ENCODE measurements at regions not wholly inside any gene's neighbourhood (a gene's known extent, or its start where the extent isn't known, plus 50 kb on each side); places are given as distances from the start of the nearest gene placed in this dataset.

DNA sequence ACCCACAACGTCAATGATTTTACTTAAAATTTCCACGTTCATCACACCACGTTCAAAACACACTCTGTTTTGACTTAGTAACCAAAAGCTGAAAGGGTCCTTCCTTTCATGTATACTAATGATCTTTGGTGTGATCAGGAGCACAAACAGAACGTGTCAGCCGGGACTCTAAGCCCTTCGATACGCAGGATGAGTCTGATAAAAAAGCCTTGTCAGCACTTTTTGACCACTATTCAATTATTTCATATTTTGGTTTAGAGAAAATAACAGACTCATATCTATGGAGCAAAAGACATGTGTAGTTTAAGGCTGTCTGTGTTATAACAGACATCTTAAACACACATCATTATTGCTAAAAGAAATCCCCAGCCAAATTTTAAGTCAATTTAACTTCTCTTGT is 345.3 kb downstream of the ZNF516 start:
- no peak for DNase-seq (ENCODE audit: low spot score)

DNA sequence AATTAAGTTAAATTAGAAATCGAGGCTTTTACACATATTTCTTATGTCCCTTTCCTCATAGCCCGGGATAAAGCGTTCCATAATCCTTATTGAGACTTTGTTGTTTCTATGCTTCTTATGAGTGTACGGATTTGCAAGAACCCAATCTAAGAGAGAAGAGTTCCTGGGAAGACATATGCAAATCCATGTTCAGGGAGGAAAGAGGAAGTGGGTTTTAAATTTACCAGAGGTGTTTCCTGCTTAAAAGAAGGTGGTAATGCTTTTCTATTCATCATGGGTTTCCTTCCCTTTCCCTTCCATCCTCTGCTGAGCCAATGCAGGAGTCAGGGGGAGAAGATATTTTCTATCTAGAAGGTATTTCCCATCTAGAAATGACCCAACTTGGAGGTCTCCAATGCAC is 345.8 kb downstream of the ZNF516 start:
- TF ChIP-seq, protein P1, sequence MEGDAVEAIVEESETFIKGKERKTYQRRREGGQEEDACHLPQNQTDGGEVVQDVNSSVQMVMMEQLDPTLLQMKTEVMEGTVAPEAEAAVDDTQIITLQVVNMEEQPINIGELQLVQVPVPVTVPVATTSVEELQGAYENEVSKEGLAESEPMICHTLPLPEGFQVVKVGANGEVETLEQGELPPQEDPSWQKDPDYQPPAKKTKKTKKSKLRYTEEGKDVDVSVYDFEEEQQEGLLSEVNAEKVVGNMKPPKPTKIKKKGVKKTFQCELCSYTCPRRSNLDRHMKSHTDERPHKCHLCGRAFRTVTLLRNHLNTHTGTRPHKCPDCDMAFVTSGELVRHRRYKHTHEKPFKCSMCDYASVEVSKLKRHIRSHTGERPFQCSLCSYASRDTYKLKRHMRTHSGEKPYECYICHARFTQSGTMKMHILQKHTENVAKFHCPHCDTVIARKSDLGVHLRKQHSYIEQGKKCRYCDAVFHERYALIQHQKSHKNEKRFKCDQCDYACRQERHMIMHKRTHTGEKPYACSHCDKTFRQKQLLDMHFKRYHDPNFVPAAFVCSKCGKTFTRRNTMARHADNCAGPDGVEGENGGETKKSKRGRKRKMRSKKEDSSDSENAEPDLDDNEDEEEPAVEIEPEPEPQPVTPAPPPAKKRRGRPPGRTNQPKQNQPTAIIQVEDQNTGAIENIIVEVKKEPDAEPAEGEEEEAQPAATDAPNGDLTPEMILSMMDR (IDR thresholded peaks at IDR 0.05; ENCODE audit: extremely low read depth, missing control alignments) = no peak
- DNase-seq (ENCODE audit: low spot score) = no peak

More for the DNA sequence above, 345.3 kb downstream of the ZNF516 start:
- TF ChIP-seq, protein P1 (IDR thresholded peaks at IDR 0.05; ENCODE audit: extremely low read depth, missing control alignments) = no peak

DNA sequence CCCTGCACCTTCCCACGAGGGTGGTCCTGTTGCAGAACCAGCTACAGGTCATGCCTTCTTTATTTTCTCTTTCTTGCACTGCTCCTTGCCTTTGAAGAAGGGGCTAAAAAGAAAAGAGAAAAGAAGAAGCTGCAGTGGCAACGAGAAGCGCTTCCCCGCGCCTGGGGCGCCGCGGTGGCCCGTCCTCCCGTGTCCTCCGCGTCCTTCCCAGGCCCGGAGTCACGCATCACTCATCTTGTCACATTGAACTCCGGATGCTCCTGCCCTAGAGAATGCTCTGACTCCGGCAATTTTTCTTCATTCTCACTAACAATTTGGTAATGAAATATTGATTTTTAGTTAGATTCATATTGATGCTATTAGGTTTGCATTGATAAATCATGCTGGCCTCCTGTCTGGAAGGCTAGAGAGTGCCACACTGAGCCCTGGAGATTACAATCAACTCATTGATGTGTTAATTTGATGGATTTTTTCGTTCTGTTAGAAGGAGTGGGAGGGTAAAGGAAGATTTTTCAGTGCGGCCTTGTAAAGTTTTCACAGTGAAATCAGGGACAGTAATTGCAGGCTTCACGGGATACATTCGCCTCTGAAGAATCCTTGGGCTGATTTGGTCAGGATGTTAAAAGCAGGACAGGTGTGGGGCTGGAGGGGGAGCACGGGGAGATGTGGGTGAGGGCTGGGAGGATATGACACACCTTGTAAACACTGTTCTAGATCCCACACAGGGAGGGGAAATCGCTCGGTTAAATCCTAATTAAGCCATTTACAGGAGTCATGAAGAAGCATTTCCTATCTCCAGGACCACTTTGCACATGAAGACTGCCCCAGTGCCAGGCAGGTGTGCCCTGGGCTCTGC is 349.3 kb downstream of the ZNF516 start:
- TF ChIP-seq, protein P1 (IDR thresholded peaks at IDR 0.05; ENCODE audit: extremely low read depth, missing control alignments) = no peak
- no peak for DNase-seq (ENCODE audit: low spot score)

DNA sequence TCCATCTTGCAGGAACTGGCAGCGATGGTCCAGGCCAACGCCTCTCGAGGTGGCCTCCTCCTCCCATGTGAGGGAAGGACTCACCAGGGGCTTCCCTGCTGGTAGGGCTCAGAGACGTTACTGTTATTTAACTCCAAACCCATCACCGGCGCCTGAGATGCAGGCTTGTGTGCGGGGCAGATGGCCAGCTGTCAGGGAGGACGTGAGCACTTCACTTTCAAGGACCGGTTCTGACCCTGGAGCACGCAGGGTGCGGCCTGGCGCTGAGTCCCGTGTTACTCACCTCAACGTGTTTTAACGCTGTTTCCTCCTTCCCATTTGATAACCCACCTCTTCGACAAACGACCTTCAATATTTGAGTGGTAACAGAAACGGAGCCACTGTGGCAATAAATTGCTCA is 350.2 kb downstream of the ZNF516 start:
- no peak for DNase-seq (ENCODE audit: low spot score)
- TF ChIP-seq, protein P1 (IDR thresholded peaks at IDR 0.05; ENCODE audit: extremely low read depth, missing control alignments) = no peak

DNA sequence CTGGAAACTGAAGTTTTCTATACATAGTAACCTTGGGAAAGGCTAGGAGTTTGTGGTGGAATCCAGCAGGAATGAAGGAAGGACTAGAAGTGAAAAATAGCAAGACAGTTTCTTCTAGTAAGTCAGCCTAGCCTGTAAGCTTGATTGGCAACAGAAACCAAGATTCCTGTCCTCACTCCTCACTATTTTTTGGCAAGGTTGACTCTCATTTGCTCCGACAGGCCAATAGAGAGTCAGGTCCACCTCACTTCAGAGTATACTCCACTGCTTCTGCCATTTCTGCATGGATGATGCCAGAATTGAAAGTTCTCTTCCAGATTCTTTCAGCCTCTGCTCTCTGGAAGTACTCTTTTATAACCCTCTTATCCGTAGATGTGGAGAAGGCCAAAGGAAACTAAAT is 352.4 kb downstream of the ZNF516 start:
- TF ChIP-seq, protein P1 (IDR thresholded peaks at IDR 0.05; ENCODE audit: extremely low read depth, missing control alignments) = no peak
- no peak for DNase-seq (ENCODE audit: low spot score)

DNA sequence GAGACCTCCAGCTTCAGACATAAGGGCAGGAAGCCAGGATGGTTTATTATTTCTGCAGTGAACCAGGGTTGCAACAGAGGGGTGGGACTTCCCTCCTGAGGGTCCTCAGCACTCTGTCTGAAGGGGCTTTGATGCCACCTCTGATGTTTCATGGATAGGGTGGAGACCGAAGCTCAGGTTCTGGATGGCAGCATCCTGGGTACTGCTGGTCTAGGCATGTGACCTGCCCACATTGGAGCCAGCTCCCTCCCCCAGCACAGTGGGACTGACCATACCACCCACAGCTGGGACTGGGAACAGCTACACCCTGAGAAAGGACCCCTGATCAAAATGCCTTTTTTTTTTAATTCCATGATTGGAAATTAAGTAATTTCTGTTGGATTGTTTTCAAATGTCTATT is 355.2 kb downstream of the ZNF516 start:
- TF ChIP-seq, protein P1 (IDR thresholded peaks at IDR 0.05; ENCODE audit: extremely low read depth, missing control alignments) = no peak
- no peak for DNase-seq (ENCODE audit: low spot score)

DNA sequence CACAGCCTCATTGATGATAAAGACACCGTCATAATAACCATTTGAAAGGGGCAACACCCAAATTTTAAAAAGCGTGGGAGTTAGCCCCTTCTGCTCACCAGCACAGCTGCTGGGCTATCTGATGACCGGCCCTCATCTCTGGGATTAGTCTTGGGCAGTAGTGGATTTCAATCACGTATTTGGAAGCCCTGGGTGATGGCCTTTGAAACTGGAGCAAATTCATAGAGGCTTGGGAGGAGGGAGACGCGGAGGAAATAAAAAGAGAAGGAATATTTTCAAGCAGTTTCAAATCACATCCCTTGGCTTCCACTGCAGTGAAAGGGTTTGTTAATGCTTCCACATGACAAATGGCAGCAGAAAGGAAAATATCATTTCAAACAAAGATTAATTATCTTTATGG is 357.8 kb downstream of the ZNF516 start:
- no peak for DNase-seq (ENCODE audit: low spot score)
- TF ChIP-seq, protein P1 (IDR thresholded peaks at IDR 0.05; ENCODE audit: extremely low read depth, missing control alignments) = no peak

All from GM20000 (cell line).